GM23338 (cell line): ENCODE measurements at regions not wholly inside any gene's neighbourhood (a gene's known extent, or its start where the extent isn't known, plus 50 kb on each side); places are given as distances from the start of the nearest gene placed in this dataset.

ENCODE experiments used
- ATAC-seq: fragments of 200-7000 bp; cut with Tn5 transposase; 3 replicates; pipeline ENCODE4 v1.9.1; 2020
- DNase-seq: peaks from one replicate; pipeline ENCODE4 v3.0.0-alpha.2; 2015; ENCODE audit warnings: low spot score
- H2AFZ ChIP-seq: fragments of 200-600 bp; sonication (generic); 2 replicates; pipeline ENCODE4 v1.8.0; 2016; ENCODE audit warnings: antibody characterized with exemption, mild to moderate bottlenecking, moderate library complexity
- H3F3A ChIP-seq: fragments of 200-600 bp; sonication (generic); replicated peaks from 2 replicates; pipeline ENCODE4 v1.8.0; 2017; ENCODE audit warnings: antibody characterized with exemption, mixed run types, low read depth
- H3K27ac ChIP-seq: fragments of 200-600 bp; sonication (generic); 2 replicates; pipeline ENCODE4 v1.6.1; 2016; ENCODE audit warnings: low read depth
- H3K27me3 ChIP-seq: fragments of 200-600 bp; sonication (generic); 2 replicates; pipeline ENCODE4 v1.8.0; 2016; ENCODE audit warnings: mild to moderate bottlenecking, mixed run types, moderate library complexity; ENCODE audit not compliant: insufficient read depth
- H3K36me3 ChIP-seq: fragments of 200-600 bp; sonication (generic); 2 replicates; pipeline ENCODE4 v1.8.0; 2016; ENCODE audit warnings: mild to moderate bottlenecking; ENCODE audit not compliant: insufficient read depth
- H3K4me1 ChIP-seq: fragments of 200-600 bp; sonication (generic); 2 replicates; pipeline ENCODE4 v1.8.0; 2016; ENCODE audit warnings: mild to moderate bottlenecking, moderate library complexity; ENCODE audit not compliant: insufficient read depth
- H3K4me2 ChIP-seq: fragments of 200-600 bp; sonication (generic); 2 replicates; pipeline ENCODE4 v1.7.1; 2017; ENCODE audit warnings: mixed run types
- H3K4me3 ChIP-seq: fragments of 200-600 bp; sonication (generic); 2 replicates; pipeline ENCODE4 v1.6.1; 2016; ENCODE audit warnings: mixed run types
- H3K79me2 ChIP-seq: fragments of 200-600 bp; sonication (generic); replicated peaks from 2 replicates; pipeline ENCODE4 v1.8.0; 2017; ENCODE audit warnings: mild to moderate bottlenecking; ENCODE audit not compliant: insufficient read depth
- H3K9me2 ChIP-seq: fragments of 200-600 bp; sonication (generic); 2 replicates; pipeline ENCODE4 v1.8.0; 2017; ENCODE audit not compliant: insufficient read depth
- H4K20me1 ChIP-seq: fragments of 200-600 bp; sonication (generic); replicated peaks from 2 replicates; pipeline ENCODE4 v1.8.0; 2017; ENCODE audit warnings: mild to moderate bottlenecking; ENCODE audit not compliant: insufficient read depth
- H3K27ac Mint-ChIP-seq: 2 replicates; pipeline ENCODE4 v1.8.0; 2020; ENCODE audit warnings: inconsistent platforms, mild to moderate bottlenecking, moderate library complexity, mixed read lengths
- H3K27me3 Mint-ChIP-seq: 3 replicates; pipeline ENCODE4 v1.8.0; 2022; ENCODE audit warnings: low read depth, mild to moderate bottlenecking, moderate library complexity, mixed read lengths, inconsistent platforms; ENCODE audit not compliant: insufficient read depth, poor library complexity
- H3K36me3 Mint-ChIP-seq: 3 replicates; pipeline ENCODE4 v1.8.0; 2021; ENCODE audit warnings: low read depth, mild to moderate bottlenecking, inconsistent platforms, moderate library complexity, mixed read lengths
- H3K4me1 Mint-ChIP-seq: 3 replicates; pipeline ENCODE4 v1.8.0; 2020; ENCODE audit warnings: mild to moderate bottlenecking, inconsistent platforms, mixed read lengths
- H3K4me3 Mint-ChIP-seq: 3 replicates; pipeline ENCODE4 v1.8.0; 2021; ENCODE audit warnings: moderate library complexity, mild to moderate bottlenecking, inconsistent platforms, mixed read lengths
- H3K9me3 Mint-ChIP-seq: 3 replicates; pipeline ENCODE4 v1.8.0; 2020; ENCODE audit warnings: moderate library complexity, mild to moderate bottlenecking, inconsistent platforms, mixed read lengths
- CREB1 ChIP-seq: fragments of 250-450 bp; sonication (Bioruptor Pico); IDR thresholded peaks from 2 replicates; pipeline ENCODE4 v1.5.0; 2020; ENCODE audit warnings: low read depth, mild to moderate bottlenecking, moderate library complexity
- CTCF ChIP-seq, 2 experiments: fragments of 200-600 bp in 1 of 2; sonication (generic) in 1 of 2; conservative IDR thresholded peaks; 2 replicates each; pipeline versions ENCODE4 v1.5.1 to v1.6.1; 2016 to 2017; ENCODE audit warnings: antibody characterized with exemption in 2 of 2, low read depth in 2 of 2, mild to moderate bottlenecking in 2 of 2, moderate library complexity in 1 of 2
- EZH2 ChIP-seq: fragments of 200-600 bp; sonication (generic); IDR thresholded peaks from one replicate; pipeline ENCODE4 v1.8.0; 2017; ENCODE audit warnings: antibody characterized with exemption, mild to moderate bottlenecking, low read depth; ENCODE audit not compliant: unreplicated experiment
- EZH2phosphoT487 ChIP-seq: fragments of 200-600 bp; sonication (generic); IDR thresholded peaks from one replicate; pipeline ENCODE4 v1.8.1; 2018; ENCODE audit warnings: antibody characterized with exemption; ENCODE audit not compliant: unreplicated experiment
- JUNB ChIP-seq: IDR thresholded peaks from one replicate; pipeline ENCODE4 v1.6.1; 2016; ENCODE audit warnings: antibody characterized with exemption; ENCODE audit not compliant: unreplicated experiment
- NANOG ChIP-seq: IDR thresholded peaks from 2 replicates; pipeline ENCODE4 v1.6.1; 2016; ENCODE audit warnings: antibody characterized with exemption, borderline replicate concordance
- POLR2AphosphoS5 ChIP-seq: IDR thresholded peaks from 2 replicates; pipeline ENCODE4 v1.6.1; 2016; ENCODE audit warnings: antibody characterized with exemption, low read depth
- STAT1 ChIP-seq: IDR thresholded peaks from one replicate; pipeline ENCODE4 v1.6.1; 2016; ENCODE audit warnings: antibody characterized with exemption; ENCODE audit not compliant: unreplicated experiment
- ZNF114 ChIP-seq: fragments of 250-450 bp; sonication (Bioruptor Pico); IDR thresholded peaks from 2 replicates; pipeline ENCODE4 v1.5.0; 2020; ENCODE audit warnings: mild to moderate bottlenecking, moderate library complexity
- ZNF331 ChIP-seq: fragments of 250-450 bp; sonication (Bioruptor Pico); IDR thresholded peaks from 2 replicates; pipeline ENCODE4 v1.5.0; 2020; ENCODE audit warnings: low read depth, mild to moderate bottlenecking, moderate library complexity
- TF ChIP-seq, protein P1 (sequence below): IDR thresholded peaks from 2 replicates; pipeline ENCODE4 v1.6.1; 2016; ENCODE audit warnings: antibody characterized with exemption
- TF ChIP-seq, protein P2 (sequence below): IDR thresholded peaks from one replicate; pipeline ENCODE4 v1.6.1; 2018; ENCODE audit warnings: antibody characterized with exemption; ENCODE audit not compliant: unreplicated experiment

DNA sequence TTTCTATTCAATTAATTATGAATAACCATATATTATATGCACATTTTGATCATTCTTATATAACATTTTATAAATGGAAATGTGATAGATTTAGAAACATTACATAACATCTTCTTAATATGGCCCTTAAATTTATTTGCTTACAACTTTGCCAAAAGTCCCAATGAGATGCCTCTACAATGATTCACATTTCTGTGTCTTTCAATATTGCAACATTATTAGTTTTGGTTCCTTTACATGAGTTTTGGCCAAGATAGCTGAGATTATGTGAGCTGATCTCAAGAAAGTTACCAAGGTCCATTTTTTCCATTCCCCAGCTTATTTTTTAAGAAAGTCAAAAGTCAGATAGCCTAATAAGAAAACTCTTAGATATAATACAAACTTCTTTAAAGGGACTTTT, 361.2 kb downstream of the PCDH7 start (continued):
- TF ChIP-seq, protein P1, sequence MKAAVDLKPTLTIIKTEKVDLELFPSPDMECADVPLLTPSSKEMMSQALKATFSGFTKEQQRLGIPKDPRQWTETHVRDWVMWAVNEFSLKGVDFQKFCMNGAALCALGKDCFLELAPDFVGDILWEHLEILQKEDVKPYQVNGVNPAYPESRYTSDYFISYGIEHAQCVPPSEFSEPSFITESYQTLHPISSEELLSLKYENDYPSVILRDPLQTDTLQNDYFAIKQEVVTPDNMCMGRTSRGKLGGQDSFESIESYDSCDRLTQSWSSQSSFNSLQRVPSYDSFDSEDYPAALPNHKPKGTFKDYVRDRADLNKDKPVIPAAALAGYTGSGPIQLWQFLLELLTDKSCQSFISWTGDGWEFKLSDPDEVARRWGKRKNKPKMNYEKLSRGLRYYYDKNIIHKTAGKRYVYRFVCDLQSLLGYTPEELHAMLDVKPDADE, result no peak
- TF ChIP-seq JUNB, result no peak
- TF ChIP-seq EZH2, result no peak
- TF ChIP-seq, protein P2, sequence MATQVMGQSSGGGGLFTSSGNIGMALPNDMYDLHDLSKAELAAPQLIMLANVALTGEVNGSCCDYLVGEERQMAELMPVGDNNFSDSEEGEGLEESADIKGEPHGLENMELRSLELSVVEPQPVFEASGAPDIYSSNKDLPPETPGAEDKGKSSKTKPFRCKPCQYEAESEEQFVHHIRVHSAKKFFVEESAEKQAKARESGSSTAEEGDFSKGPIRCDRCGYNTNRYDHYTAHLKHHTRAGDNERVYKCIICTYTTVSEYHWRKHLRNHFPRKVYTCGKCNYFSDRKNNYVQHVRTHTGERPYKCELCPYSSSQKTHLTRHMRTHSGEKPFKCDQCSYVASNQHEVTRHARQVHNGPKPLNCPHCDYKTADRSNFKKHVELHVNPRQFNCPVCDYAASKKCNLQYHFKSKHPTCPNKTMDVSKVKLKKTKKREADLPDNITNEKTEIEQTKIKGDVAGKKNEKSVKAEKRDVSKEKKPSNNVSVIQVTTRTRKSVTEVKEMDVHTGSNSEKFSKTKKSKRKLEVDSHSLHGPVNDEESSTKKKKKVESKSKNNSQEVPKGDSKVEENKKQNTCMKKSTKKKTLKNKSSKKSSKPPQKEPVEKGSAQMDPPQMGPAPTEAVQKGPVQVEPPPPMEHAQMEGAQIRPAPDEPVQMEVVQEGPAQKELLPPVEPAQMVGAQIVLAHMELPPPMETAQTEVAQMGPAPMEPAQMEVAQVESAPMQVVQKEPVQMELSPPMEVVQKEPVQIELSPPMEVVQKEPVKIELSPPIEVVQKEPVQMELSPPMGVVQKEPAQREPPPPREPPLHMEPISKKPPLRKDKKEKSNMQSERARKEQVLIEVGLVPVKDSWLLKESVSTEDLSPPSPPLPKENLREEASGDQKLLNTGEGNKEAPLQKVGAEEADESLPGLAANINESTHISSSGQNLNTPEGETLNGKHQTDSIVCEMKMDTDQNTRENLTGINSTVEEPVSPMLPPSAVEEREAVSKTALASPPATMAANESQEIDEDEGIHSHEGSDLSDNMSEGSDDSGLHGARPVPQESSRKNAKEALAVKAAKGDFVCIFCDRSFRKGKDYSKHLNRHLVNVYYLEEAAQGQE, result no peak
- TF ChIP-seq POLR2AphosphoS5, result no peak

DNA sequence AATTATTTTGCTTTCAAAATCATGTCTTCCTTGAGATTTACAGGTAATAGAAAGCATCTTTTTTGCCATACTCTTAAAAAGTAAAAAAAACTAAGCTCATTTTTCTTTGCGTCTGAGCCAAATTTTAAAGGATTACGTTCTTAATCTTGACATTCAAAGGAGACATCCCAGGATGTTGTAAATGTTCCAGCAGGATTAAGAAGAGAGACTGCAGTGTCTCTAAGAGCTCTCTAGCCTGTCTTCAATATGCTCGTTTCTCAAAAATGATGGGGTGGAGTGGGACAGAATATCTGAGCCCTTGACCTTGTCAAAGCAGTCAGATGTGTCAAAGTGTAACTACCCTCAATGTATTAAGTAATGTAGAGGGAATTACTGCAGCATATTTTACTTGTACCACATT, 363.3 kb downstream of the PCDH7 start:
- Histone ChIP-seq H2AFZ (no peak overlapping the region), H3K9me2 (no peaks in the 10 kb centered on the region), H3K4me1 (peaks cover 21% of the 10 kb centered on the region), H3K4me3 (no peak overlapping the region), H3F3A (no peaks in the 10 kb centered on the region), H3K79me2 (no peaks in the 10 kb centered on the region), H3K27ac (no peak overlapping the region), H3K36me3 (no peaks in the 10 kb centered on the region), H4K20me1 (no peaks in the 10 kb centered on the region), H3K27me3 (no peaks in the 10 kb centered on the region), H3K4me2 (no peak overlapping the region)
- Mint-ChIP-seq H3K27me3 (peaks cover 3% of the 10 kb centered on the region), H3K27ac (no peak overlapping the region), H3K36me3 (no peaks in the 10 kb centered on the region), H3K9me3 (no peaks in the 10 kb centered on the region), H3K4me1 (peaks cover 27% of the 10 kb centered on the region), H3K4me3 (no peak overlapping the region)
- DNase-seq (no peak), ATAC-seq (no peak)
- no peak for TF ChIP-seq STAT1
- TF ChIP-seq CTCF (conservative IDR thresholded peaks at IDR 0.05; ENCODE audit: low read depth in 2 of 2), result no peak
- no peak for TF ChIP-seq ZNF114
- no peak for TF ChIP-seq CREB1 (CRISPR knock-in tag)
- no peak for TF ChIP-seq ZNF331 (CRISPR knock-in tag)
- TF ChIP-seq NANOG, result no peak
- TF ChIP-seq EZH2, result no peak
- TF ChIP-seq, protein P2, result no peak
- TF ChIP-seq EZH2phosphoT487, result no peak
